Astrocyte (in vitro differentiated cells and primary cell): ENCODE measurements at regions not wholly inside any gene's neighbourhood (a gene's known extent, or its start where the extent isn't known, plus 50 kb on each side); places are given as distances from the start of the nearest gene placed in this dataset.

Source experiments
- DNase-seq: peaks from one replicate; pipeline ENCODE4 v3.0.0-alpha.2; 2010; ENCODE audit warnings: low read depth
- FAIRE-seq: peaks from 2 replicates; lab custom pipeline; 2011; peaks lifted over from hg19 to GRCh38; lab: Jason Lieb, UNC
- H2AFZ ChIP-seq: 2 replicates; pipeline ENCODE4 v1.6.0; 2012; ENCODE audit warnings: low read depth, low read length, inconsistent platforms
- H3K27ac ChIP-seq: 2 replicates; pipeline ENCODE4 v1.5.1; 2011; ENCODE audit warnings: low read depth, low read length, inconsistent platforms
- H3K27me3 ChIP-seq: 2 replicates; pipeline ENCODE4 v1.6.0; 2011; ENCODE audit warnings: low read length, inconsistent platforms; ENCODE audit not compliant: insufficient read depth
- H3K36me3 ChIP-seq: 2 replicates; pipeline ENCODE4 v1.5.1; 2011; ENCODE audit warnings: low read length, inconsistent platforms; ENCODE audit not compliant: insufficient read depth
- H3K4me1 ChIP-seq: 2 replicates; pipeline ENCODE4 v1.5.1; 2011; ENCODE audit warnings: low read length, inconsistent platforms; ENCODE audit not compliant: insufficient read depth
- H3K4me2 ChIP-seq: 2 replicates; pipeline ENCODE4 v1.6.0; 2012; ENCODE audit warnings: low read length, inconsistent platforms
- H3K4me3 ChIP-seq: 2 replicates; pipeline ENCODE4 v1.5.1; 2011; ENCODE audit warnings: low read depth, mild to moderate bottlenecking, low read length, inconsistent platforms; ENCODE audit not compliant: insufficient read depth
- H3K79me2 ChIP-seq: 2 replicates; pipeline ENCODE4 v1.6.0; 2012; ENCODE audit warnings: mild to moderate bottlenecking, low read length, inconsistent platforms; ENCODE audit not compliant: insufficient read depth
- H3K9ac ChIP-seq: 2 replicates; pipeline ENCODE4 v1.6.0; 2012; ENCODE audit warnings: mild to moderate bottlenecking, low read length, inconsistent platforms
- H3K9me3 ChIP-seq: 2 replicates; pipeline ENCODE4 v1.5.1; 2012; ENCODE audit warnings: low read depth, mild to moderate bottlenecking, low read length, inconsistent platforms; ENCODE audit not compliant: insufficient read depth
- H4K20me1 ChIP-seq: 2 replicates; pipeline ENCODE4 v1.6.0; 2012; ENCODE audit warnings: low read length, inconsistent platforms; ENCODE audit not compliant: insufficient read depth
- H3K27ac Mint-ChIP-seq: one replicate; pipeline ENCODE4 v1.8.0; 2021; ENCODE audit warnings: mild to moderate bottlenecking, mixed read lengths; ENCODE audit not compliant: unreplicated experiment
- H3K27me3 Mint-ChIP-seq: one replicate; pipeline ENCODE4 v1.8.0; 2021; ENCODE audit warnings: low read depth, mixed read lengths; ENCODE audit not compliant: unreplicated experiment
- H3K36me3 Mint-ChIP-seq: one replicate; pipeline ENCODE4 v1.8.0; 2021; ENCODE audit warnings: low read depth, mixed read lengths; ENCODE audit not compliant: unreplicated experiment
- H3K4me1 Mint-ChIP-seq: one replicate; pipeline ENCODE4 v1.8.0; 2021; ENCODE audit warnings: low read depth, mixed read lengths; ENCODE audit not compliant: unreplicated experiment
- H3K4me3 Mint-ChIP-seq: one replicate; pipeline ENCODE4 v1.8.0; 2021; ENCODE audit warnings: mild to moderate bottlenecking, moderate library complexity, mixed read lengths; ENCODE audit not compliant: unreplicated experiment
- H3K9me3 Mint-ChIP-seq: one replicate; pipeline ENCODE4 v1.8.0; 2021; ENCODE audit warnings: mild to moderate bottlenecking, mixed read lengths; ENCODE audit not compliant: unreplicated experiment
- CTCF ChIP-seq: IDR thresholded peaks from 2 replicates; pipeline ENCODE4 v1.5.1; 2011; ENCODE audit warnings: low read depth, mild to moderate bottlenecking, inconsistent platforms, low read length, moderate library complexity; ENCODE audit not compliant: insufficient read depth
- EZH2 ChIP-seq: IDR thresholded peaks from 2 replicates; pipeline ENCODE4 v1.6.1; 2012; ENCODE audit warnings: mild to moderate bottlenecking, low read length, inconsistent platforms; ENCODE audit not compliant: insufficient read depth

GRCh38 chr17:79439493-79439892 lies 171.4 kb downstream of the RBFOX3 start:
- H3K9me3 Mint-ChIP-seq: no peaks in the 10 kb centered on the region
- H3K36me3 ChIP-seq: no peaks in the 10 kb centered on the region
- H3K9ac ChIP-seq: no peak overlapping the region
- H3K4me3 Mint-ChIP-seq: no peak overlapping the region
- H3K27me3 Mint-ChIP-seq: peaks cover 50% of the 10 kb centered on the region
- FAIRE-seq: no peak
- H4K20me1 ChIP-seq: no peaks in the 10 kb centered on the region
- no peak overlapping the region for H3K4me3 ChIP-seq
- no peak for TF ChIP-seq CTCF
- no peak for TF ChIP-seq EZH2
- H3K79me2 ChIP-seq: no peaks in the 10 kb centered on the region
- H3K4me1 ChIP-seq: no peaks in the 10 kb centered on the region
- H3K27me3 ChIP-seq: no peaks in the 10 kb centered on the region
- no peaks in the 10 kb centered on the region for H3K4me1 Mint-ChIP-seq
- H3K4me2 ChIP-seq: no peak overlapping the region
- no peaks in the 10 kb centered on the region for H3K9me3 ChIP-seq
- no peak overlapping the region for H3K27ac Mint-ChIP-seq
- no peak for DNase-seq
- no peak overlapping the region for H3K27ac ChIP-seq
- H2AFZ ChIP-seq: no peak overlapping the region
- no peaks in the 10 kb centered on the region for H3K36me3 Mint-ChIP-seq

DNA sequence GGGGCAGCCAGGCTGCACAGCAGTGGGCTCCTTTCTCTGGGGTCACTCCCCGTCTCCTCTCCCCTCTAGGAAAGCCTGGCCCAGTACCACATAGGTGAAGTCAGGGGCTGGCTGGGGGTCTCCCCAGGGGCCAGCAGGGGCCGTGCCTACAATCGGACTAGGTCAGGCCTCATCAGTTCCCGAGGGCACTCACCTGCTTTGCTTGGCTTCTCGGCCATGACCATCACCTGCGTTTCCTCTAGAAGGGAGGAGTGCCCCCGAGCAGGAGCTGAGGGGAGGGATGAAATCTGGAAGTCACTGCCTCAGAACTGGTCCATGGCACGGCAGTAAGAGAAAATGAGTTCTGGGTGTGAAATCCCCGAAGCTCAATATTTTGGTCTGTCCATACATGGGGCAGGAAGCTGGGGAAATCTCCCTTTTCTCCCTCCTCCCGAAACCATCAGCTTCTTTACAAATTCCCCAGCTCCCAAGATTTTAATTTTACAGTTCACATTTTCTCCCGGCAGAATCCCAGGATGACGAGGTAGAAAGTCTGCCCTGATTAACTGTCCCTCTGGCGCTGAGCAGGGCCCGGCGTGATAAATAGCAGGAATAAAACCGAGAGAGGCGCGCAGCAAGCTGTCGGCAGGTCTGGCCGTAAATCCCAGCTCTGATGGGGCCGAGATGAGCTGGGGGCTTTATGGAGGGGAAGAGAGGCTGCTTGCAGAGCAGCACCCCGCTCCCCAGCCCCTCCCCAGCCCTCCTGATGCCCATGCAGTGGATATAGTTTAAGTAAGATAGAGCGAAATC lies 172.1 kb downstream of the RBFOX3 start:
- Histone ChIP-seq H3K9me3 (no peaks in the 10 kb centered on the region), H3K4me1 (no peaks in the 10 kb centered on the region), H3K36me3 (no peaks in the 10 kb centered on the region), H2AFZ (no peak overlapping the region), H3K4me2 (no peak overlapping the region), H3K9ac (no peak overlapping the region), H4K20me1 (no peaks in the 10 kb centered on the region), H3K27me3 (no peaks in the 10 kb centered on the region), H3K4me3 (no peak overlapping the region), H3K27ac (no peak overlapping the region), H3K79me2 (no peaks in the 10 kb centered on the region)
- no peak overlapping the region for H3K4me3 Mint-ChIP-seq
- FAIRE-seq (no peak), DNase-seq (no peak)
- H3K36me3 Mint-ChIP-seq: no peaks in the 10 kb centered on the region
- no peak overlapping the region for H3K27ac Mint-ChIP-seq
- no peaks in the 10 kb centered on the region for H3K4me1 Mint-ChIP-seq
- no peaks in the 10 kb centered on the region for H3K9me3 Mint-ChIP-seq
- TF ChIP-seq EZH2: no peak
- no peak for TF ChIP-seq CTCF
- peaks cover 51% of the 10 kb centered on the region for H3K27me3 Mint-ChIP-seq

GRCh38 chr17:79438058-79438457 lies 172.8 kb downstream of the RBFOX3 start:
- no peaks in the 10 kb centered on the region for H3K9me3 Mint-ChIP-seq
- no peaks in the 10 kb centered on the region for H3K27me3 ChIP-seq
- H3K36me3 ChIP-seq: no peaks in the 10 kb centered on the region
- H3K27ac ChIP-seq: no peak overlapping the region
- no peak overlapping the region for H3K4me3 Mint-ChIP-seq
- H4K20me1 ChIP-seq: no peaks in the 10 kb centered on the region
- TF ChIP-seq CTCF: no peak
- no peak for TF ChIP-seq EZH2
- DNase-seq: no peak
- H3K9ac ChIP-seq: no peak overlapping the region
- no peaks in the 10 kb centered on the region for H3K9me3 ChIP-seq
- no peaks in the 10 kb centered on the region for H3K4me1 ChIP-seq
- no peak overlapping the region for H2AFZ ChIP-seq
- no peak overlapping the region for H3K4me3 ChIP-seq
- H3K27ac Mint-ChIP-seq: no peak overlapping the region
- no peak overlapping the region for H3K4me2 ChIP-seq
- H3K27me3 Mint-ChIP-seq: peaks cover 50% of the 10 kb centered on the region
- FAIRE-seq: no peak
- no peaks in the 10 kb centered on the region for H3K4me1 Mint-ChIP-seq
- H3K36me3 Mint-ChIP-seq: no peaks in the 10 kb centered on the region
- H3K79me2 ChIP-seq: no peaks in the 10 kb centered on the region
